ENCODE measurements at regions not wholly inside any gene's neighbourhood (a gene's known extent, or its start where the extent isn't known, plus 50 kb on each side); places are given as distances from the start of the nearest gene placed in this dataset.

DNA sequence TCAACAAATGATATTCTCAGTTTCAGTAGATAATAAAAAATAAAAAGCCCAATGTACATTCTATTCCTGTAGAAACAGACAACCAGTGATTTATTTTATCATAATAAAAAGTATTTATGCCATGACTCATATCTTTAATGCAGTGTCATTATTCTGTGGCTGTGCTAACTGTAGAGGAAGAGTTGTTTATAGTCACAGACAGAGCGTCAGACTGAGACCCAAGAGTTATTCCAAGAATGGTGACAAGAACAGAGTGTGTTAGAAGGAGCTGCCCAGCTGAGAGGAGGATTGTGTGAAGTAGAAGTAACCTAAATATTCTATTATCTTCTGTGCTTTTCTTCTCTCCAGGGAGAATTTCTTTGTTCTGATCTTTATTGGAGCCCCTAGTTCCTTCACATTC is 210.7 kb downstream of the PPP1R2C start:
- DNase-seq (ENCODE audit: extremely low read depth in 1 of 4, low spot score in 3 of 4): no peak
- no peaks in the 10 kb centered on the region for H3K9me3 ChIP-seq (replicated peaks; ENCODE audit: control insufficient read depth, insufficient read depth, low read depth, low read length)
- intact Hi-C loops (cut with micrococcal nuclease) (no loop called here), in situ Hi-C loops (cut with MboI) (no loop called here)
- no peak for ATAC-seq
- FAIRE-seq: no peak
- WGBS (ENCODE audit: insufficient coverage, low coverage, missing lambda C conversion rate): 0% methylated on average over 1 of the region's 1 CpG
- ChIA-PET CTCF (ENCODE audit: low intra/inter-chr PET ratio) (no interaction called here), POLR2A (no interaction called here)
- no peak for TF ChIP-seq STAG1 (CRISPR knock-in tag; IDR thresholded peaks at IDR 0.05; ENCODE audit: borderline replicate concordance)
- H3K9ac ChIP-seq (ENCODE audit: insufficient read depth in 1 of 2, low read depth in 2 of 2, low read length in 2 of 2): no peak overlapping the region
- no peaks in the 10 kb centered on the region for H3K27me3 ChIP-seq (ENCODE audit: control insufficient read depth in 2 of 2, insufficient read depth in 2 of 2, low read length in 2 of 2)
- H3K4me1 ChIP-seq (replicated peaks in 1 of 2; ENCODE audit: control insufficient read depth in 2 of 2, insufficient read depth in 2 of 2, low read length in 2 of 2): no peaks in the 10 kb centered on the region
- no peaks in the 10 kb centered on the region for H4K20me1 ChIP-seq (replicated peaks; ENCODE audit: control insufficient read depth, insufficient read depth, low read length)
- BruUV-seq (replicated peaks): no TSS peak
- H3K79me2 ChIP-seq (ENCODE audit: control insufficient read depth, insufficient read depth, low read length): no peaks in the 10 kb centered on the region
- H3K4me2 ChIP-seq (ENCODE audit: insufficient read depth, low read length): no peak overlapping the region
- no peak overlapping the region for H3K27ac ChIP-seq (ENCODE audit: extremely low read depth, low read depth, low read length)
- H3K9me1 ChIP-seq (ENCODE audit: control insufficient read depth, insufficient read depth, low read length): no peaks in the 10 kb centered on the region
- no peak overlapping the region for H2AFZ ChIP-seq (ENCODE audit: low read depth, low read length)
- H3K36me3 ChIP-seq (ENCODE audit: control insufficient read depth, insufficient read depth, low read length): no peaks in the 10 kb centered on the region
- H3K4me3 ChIP-seq: no peak overlapping the region

DNA sequence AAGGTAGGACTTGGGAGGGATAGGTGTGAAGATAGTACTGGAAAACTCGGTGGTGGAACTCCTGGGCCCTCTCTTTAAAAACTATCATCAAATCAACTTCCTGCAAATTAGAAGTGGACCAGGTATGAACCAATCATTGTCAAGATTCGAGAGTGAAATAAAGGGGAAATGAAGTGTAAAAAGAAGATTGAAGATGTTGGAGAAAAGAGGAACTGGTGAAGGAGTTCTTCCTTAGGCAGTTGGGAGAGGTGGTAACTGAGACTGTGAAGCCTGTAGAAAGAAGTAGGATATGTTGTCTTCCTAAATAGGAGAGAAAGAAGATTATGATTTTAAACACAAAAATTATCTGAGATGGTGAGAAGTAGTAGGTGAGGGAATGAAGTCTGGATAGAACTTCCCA is 212.2 kb downstream of the PPP1R2C start:
- H3K27ac ChIP-seq (ENCODE audit: extremely low read depth, low read depth, low read length): no peak overlapping the region
- H4K20me1 ChIP-seq (replicated peaks; ENCODE audit: control insufficient read depth, insufficient read depth, low read length): no peaks in the 10 kb centered on the region
- WGBS (ENCODE audit: insufficient coverage, low coverage, missing lambda C conversion rate): 0% methylated on average over 1 of the region's 2 CpGs
- no peak overlapping the region for H3K4me2 ChIP-seq (ENCODE audit: insufficient read depth, low read length)
- no TSS peak for BruUV-seq (replicated peaks)
- FAIRE-seq (no peak), ATAC-seq (no peak), DNase-seq (ENCODE audit: extremely low read depth in 1 of 4, low spot score in 3 of 4) (no peak)
- no peaks in the 10 kb centered on the region for H3K9me3 ChIP-seq (replicated peaks; ENCODE audit: control insufficient read depth, insufficient read depth, low read depth, low read length)
- ChIA-PET POLR2A (no interaction called here), CTCF (ENCODE audit: low intra/inter-chr PET ratio) (no interaction called here)
- H2AFZ ChIP-seq (ENCODE audit: low read depth, low read length): no peak overlapping the region
- H3K27me3 ChIP-seq (ENCODE audit: control insufficient read depth in 2 of 2, insufficient read depth in 2 of 2, low read length in 2 of 2): no peaks in the 10 kb centered on the region
- H3K36me3 ChIP-seq (ENCODE audit: control insufficient read depth, insufficient read depth, low read length): no peaks in the 10 kb centered on the region
- no peaks in the 10 kb centered on the region for H3K79me2 ChIP-seq (ENCODE audit: control insufficient read depth, insufficient read depth, low read length)
- no peak overlapping the region for H3K9ac ChIP-seq (ENCODE audit: insufficient read depth in 1 of 2, low read depth in 2 of 2, low read length in 2 of 2)
- intact Hi-C loops (cut with micrococcal nuclease) (no loop called here), in situ Hi-C loops (cut with MboI) (no loop called here)
- no peaks in the 10 kb centered on the region for H3K9me1 ChIP-seq (ENCODE audit: control insufficient read depth, insufficient read depth, low read length)
- H3K4me3 ChIP-seq: no peak overlapping the region
- H3K4me1 ChIP-seq (replicated peaks in 1 of 2; ENCODE audit: control insufficient read depth in 2 of 2, insufficient read depth in 2 of 2, low read length in 2 of 2): no peaks in the 10 kb centered on the region
- TF ChIP-seq POLR2A (conservative IDR thresholded peaks at IDR 0.05): no peak
- TF ChIP-seq, protein P1, sequence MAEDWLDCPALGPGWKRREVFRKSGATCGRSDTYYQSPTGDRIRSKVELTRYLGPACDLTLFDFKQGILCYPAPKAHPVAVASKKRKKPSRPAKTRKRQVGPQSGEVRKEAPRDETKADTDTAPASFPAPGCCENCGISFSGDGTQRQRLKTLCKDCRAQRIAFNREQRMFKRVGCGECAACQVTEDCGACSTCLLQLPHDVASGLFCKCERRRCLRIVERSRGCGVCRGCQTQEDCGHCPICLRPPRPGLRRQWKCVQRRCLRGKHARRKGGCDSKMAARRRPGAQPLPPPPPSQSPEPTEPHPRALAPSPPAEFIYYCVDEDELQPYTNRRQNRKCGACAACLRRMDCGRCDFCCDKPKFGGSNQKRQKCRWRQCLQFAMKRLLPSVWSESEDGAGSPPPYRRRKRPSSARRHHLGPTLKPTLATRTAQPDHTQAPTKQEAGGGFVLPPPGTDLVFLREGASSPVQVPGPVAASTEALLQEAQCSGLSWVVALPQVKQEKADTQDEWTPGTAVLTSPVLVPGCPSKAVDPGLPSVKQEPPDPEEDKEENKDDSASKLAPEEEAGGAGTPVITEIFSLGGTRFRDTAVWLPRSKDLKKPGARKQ (CRISPR knock-in tag; IDR thresholded peaks at IDR 0.05): no peak
- no peak for TF ChIP-seq MEF2A (IDR thresholded peaks at IDR 0.05; ENCODE audit: control insufficient read depth, low read depth, low read length)
- no peak for TF ChIP-seq ZNF146 (CRISPR knock-in tag; IDR thresholded peaks at IDR 0.05; ENCODE audit: unreplicated experiment)
- no peak for TF ChIP-seq THRAP3 (IDR thresholded peaks at IDR 0.05; ENCODE audit: borderline replicate concordance)
- no peak for TF ChIP-seq ZNF583 (CRISPR knock-in tag; IDR thresholded peaks at IDR 0.05)
- TF ChIP-seq TRIM28 (IDR thresholded peaks at IDR 0.05): no peak
- TF ChIP-seq PML (IDR thresholded peaks at IDR 0.05; ENCODE audit: low read length): no peak
- no peak for TF ChIP-seq POLR3G (IDR thresholded peaks at IDR 0.05; ENCODE audit: extremely low read depth, insufficient read length, insufficient replicate concordance)
- TF ChIP-seq ZNF197 (CRISPR knock-in tag; IDR thresholded peaks at IDR 0.05; ENCODE audit: low read depth): no peak
- no peak for TF ChIP-seq TOE1 (IDR thresholded peaks at IDR 0.05; ENCODE audit: borderline replicate concordance)
- TF ChIP-seq TOE1 (CRISPR knock-in tag; IDR thresholded peaks at IDR 0.05; ENCODE audit: borderline replicate concordance, low read depth): no peak
- TF ChIP-seq ZC3H8 (IDR thresholded peaks at IDR 0.05): no peak
- no peak for TF ChIP-seq TRIM24 (IDR thresholded peaks at IDR 0.05)
- TF ChIP-seq, protein P2, sequence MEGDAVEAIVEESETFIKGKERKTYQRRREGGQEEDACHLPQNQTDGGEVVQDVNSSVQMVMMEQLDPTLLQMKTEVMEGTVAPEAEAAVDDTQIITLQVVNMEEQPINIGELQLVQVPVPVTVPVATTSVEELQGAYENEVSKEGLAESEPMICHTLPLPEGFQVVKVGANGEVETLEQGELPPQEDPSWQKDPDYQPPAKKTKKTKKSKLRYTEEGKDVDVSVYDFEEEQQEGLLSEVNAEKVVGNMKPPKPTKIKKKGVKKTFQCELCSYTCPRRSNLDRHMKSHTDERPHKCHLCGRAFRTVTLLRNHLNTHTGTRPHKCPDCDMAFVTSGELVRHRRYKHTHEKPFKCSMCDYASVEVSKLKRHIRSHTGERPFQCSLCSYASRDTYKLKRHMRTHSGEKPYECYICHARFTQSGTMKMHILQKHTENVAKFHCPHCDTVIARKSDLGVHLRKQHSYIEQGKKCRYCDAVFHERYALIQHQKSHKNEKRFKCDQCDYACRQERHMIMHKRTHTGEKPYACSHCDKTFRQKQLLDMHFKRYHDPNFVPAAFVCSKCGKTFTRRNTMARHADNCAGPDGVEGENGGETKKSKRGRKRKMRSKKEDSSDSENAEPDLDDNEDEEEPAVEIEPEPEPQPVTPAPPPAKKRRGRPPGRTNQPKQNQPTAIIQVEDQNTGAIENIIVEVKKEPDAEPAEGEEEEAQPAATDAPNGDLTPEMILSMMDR (IDR thresholded peaks at IDR 0.05 in 2 of 3, conservative IDR thresholded peaks at IDR 0.05 in 1 of 3; ENCODE audit: insufficient read depth in 2 of 3, low read depth in 1 of 3, low read length in 3 of 3): no peak
- no peak for TF ChIP-seq ZNF431 (CRISPR knock-in tag; IDR thresholded peaks at IDR 0.05)
